SK-N-SH (cell line): ENCODE measurements at regions not wholly inside any gene's neighbourhood (a gene's known extent, or its start where the extent isn't known, plus 50 kb on each side); places are given as distances from the start of the nearest gene placed in this dataset.

Source experiments
- CTCF ChIA-PET: fragments of 300-600, 350-600 bp; formaldehyde crosslinking; extraction: SDS; loops from one replicate; lab custom pipeline; 2021; lab: Yijun Ruan, JAX
- POLR2A ChIA-PET: fragments of 350-600 bp; sonication (Branson Sonifier 250); formaldehyde crosslinking; extraction: SDS; loops from one replicate; lab custom pipeline; 2020; ENCODE audit warnings: antibody characterized with exemption, inconsistent platforms; lab: Yijun Ruan, JAX
- DNase-seq: peaks from one replicate; pipeline ENCODE4 v3.0.0; 2012
- H2AFZ ChIP-seq: fragments of 200-600 bp; sonication (generic); 2 replicates; pipeline ENCODE4 v1.8.1; 2016; ENCODE audit warnings: antibody characterized with exemption, mild to moderate bottlenecking, low read depth
- H3F3A ChIP-seq: fragments of 200-600 bp; sonication (generic); replicated peaks from 2 replicates; pipeline ENCODE3; 2016; ENCODE audit warnings: antibody characterized with exemption, mild to moderate bottlenecking; ENCODE audit not compliant: insufficient read depth
- H3K27ac ChIP-seq, 2 experiments: fragments of 200-500 bp in 1 of 2; fragments of 200-600 bp in 1 of 2; sonication (Bioruptor generic) in 1 of 2; sonication (generic), shearing (Covaris generic) in 1 of 2; 2 replicates each; pipeline versions ENCODE4 v1.5.1 to v1.6.1; 2014 to 2016; ENCODE audit warnings: low read depth in 2 of 2, inconsistent platforms in 1 of 2, low read length in 1 of 2, mild to moderate bottlenecking in 1 of 2, mixed read lengths in 1 of 2
- H3K27me3 ChIP-seq: fragments of 200-600 bp; sonication (generic), shearing (Covaris generic); 2 replicates; pipeline ENCODE4 v1.6.1; 2016; ENCODE audit warnings: mixed run types; ENCODE audit not compliant: insufficient read depth
- H3K36me3 ChIP-seq, 2 experiments: fragments of 200-500 bp in 1 of 2; fragments of 200-600 bp in 1 of 2; sonication (Bioruptor generic) in 1 of 2; sonication (generic) in 1 of 2; replicated peaks in 1 of 2; 2 replicates each; pipeline versions ENCODE3 to v1.5.1; 2014 to 2016; ENCODE audit warnings: low read length in 1 of 2, mild to moderate bottlenecking in 1 of 2; ENCODE audit not compliant: insufficient read depth in 2 of 2, control insufficient read depth in 1 of 2
- H3K4me1 ChIP-seq, 2 experiments: fragments of 200-500 bp in 1 of 2; fragments of 200-600 bp in 1 of 2; sonication (Bioruptor generic) in 1 of 2; sonication (generic), shearing (Covaris generic) in 1 of 2; 2 replicates each; pipeline versions ENCODE4 v1.5.1 to v1.6.1; 2014 to 2016; ENCODE audit warnings: low read depth in 1 of 2, low read length in 1 of 2, mixed run types in 1 of 2; ENCODE audit not compliant: insufficient read depth in 2 of 2, control insufficient read depth in 1 of 2
- H3K4me2 ChIP-seq: fragments of 200-600 bp; sonication (generic), shearing (Covaris generic); 2 replicates; pipeline ENCODE4 v1.6.1; 2017; ENCODE audit warnings: mixed run types
- H3K4me3 ChIP-seq, 2 experiments: fragments of 200-500 bp in 1 of 2; fragments of 200-600 bp in 1 of 2; sonication (Bioruptor generic) in 1 of 2; sonication (generic), shearing (Covaris generic) in 1 of 2; 2 replicates each; pipeline versions ENCODE4 v1.5.1 to v1.8.1; 2014 to 2016; ENCODE audit warnings: low read depth in 2 of 2, inconsistent platforms in 1 of 2, low read length in 1 of 2, mild to moderate bottlenecking in 1 of 2, mixed read lengths in 1 of 2, moderate library complexity in 1 of 2
- H3K79me2 ChIP-seq: fragments of 200-600 bp; sonication (generic); 2 replicates; pipeline ENCODE4 v1.8.1; 2017; ENCODE audit warnings: mild to moderate bottlenecking; ENCODE audit not compliant: insufficient read depth
- H3K9ac ChIP-seq: fragments of 200-600 bp; sonication (generic); 2 replicates; pipeline ENCODE4 v1.6.1; 2017; ENCODE audit warnings: mixed run types
- H3K9me2 ChIP-seq: fragments of 200-600 bp; sonication (generic); 2 replicates; pipeline ENCODE4 v1.6.1; 2017; ENCODE audit warnings: mixed run types
- H3K9me3 ChIP-seq: fragments of 200-600 bp; sonication (generic); 2 replicates; pipeline ENCODE4 v1.6.1; 2017; ENCODE audit warnings: mixed run types, mild to moderate bottlenecking, moderate library complexity
- H4K20me1 ChIP-seq: fragments of 200-600 bp; sonication (generic); 2 replicates; pipeline ENCODE4 v1.6.1; 2017; ENCODE audit warnings: mild to moderate bottlenecking, mixed run types; ENCODE audit not compliant: insufficient read depth
- FOSL2 ChIP-seq: IDR thresholded peaks from 2 replicates; pipeline ENCODE4 v1.4.0; 2012; ENCODE audit warnings: low read depth, mild to moderate bottlenecking, moderate library complexity, borderline replicate concordance
- FOXM1 ChIP-seq: IDR thresholded peaks from 2 replicates; pipeline ENCODE4 v1.4.0; 2012; ENCODE audit warnings: low read depth, mild to moderate bottlenecking
- GATA2 ChIP-seq: sonication (generic); formaldehyde crosslinking; IDR thresholded peaks from 2 replicates; pipeline ENCODE4 v1.5.0; 2020; ENCODE audit warnings: mild to moderate bottlenecking, missing genetic modification reagents
- IRF3 ChIP-seq: fragments of 150-350 bp; IDR thresholded peaks from 2 replicates; pipeline ENCODE4 v1.6.1; 2016; ENCODE audit warnings: mild to moderate bottlenecking, low read depth, low read length
- MAX ChIP-seq: IDR thresholded peaks from 2 replicates; pipeline ENCODE4 v1.4.0; 2012; ENCODE audit warnings: low read depth
- MXI1 ChIP-seq: IDR thresholded peaks from 2 replicates; pipeline ENCODE4 v1.6.1; 2012; ENCODE audit warnings: mild to moderate bottlenecking, low read depth, low read length, improper control_type of control experiment
- NFIC ChIP-seq: IDR thresholded peaks from 2 replicates; pipeline ENCODE4 v1.4.0; 2012; ENCODE audit warnings: borderline replicate concordance
- NRF1 ChIP-seq: IDR thresholded peaks from 2 replicates; pipeline ENCODE4 v1.6.1; 2012; ENCODE audit warnings: low read depth, mild to moderate bottlenecking, low read length
- RAD21 ChIP-seq: IDR thresholded peaks from 2 replicates; pipeline ENCODE4 v1.6.1; 2012; ENCODE audit warnings: mild to moderate bottlenecking, low read length
- REST ChIP-seq: IDR thresholded peaks from 2 replicates; pipeline ENCODE4 v1.6.1; 2012; ENCODE audit warnings: mild to moderate bottlenecking, low read depth, low read length, moderate library complexity
- RFX5 ChIP-seq: IDR thresholded peaks from 2 replicates; pipeline ENCODE4 v1.6.1; 2012; ENCODE audit warnings: mild to moderate bottlenecking, improper control_type of control experiment, low read length
- RXRA ChIP-seq: IDR thresholded peaks from 2 replicates; pipeline ENCODE4 v1.4.0; 2012; ENCODE audit warnings: low read depth, mild to moderate bottlenecking, borderline replicate concordance
- SMC3 ChIP-seq: IDR thresholded peaks from 2 replicates; pipeline ENCODE4 v1.6.1; 2012; ENCODE audit warnings: low read depth, low read length, improper control_type of control experiment
- TAF1 ChIP-seq: IDR thresholded peaks from 2 replicates; pipeline ENCODE4 v1.6.1; 2012; ENCODE audit warnings: low read depth, mild to moderate bottlenecking, low read length, moderate library complexity, borderline replicate concordance
- TEAD4 ChIP-seq: IDR thresholded peaks from 2 replicates; pipeline ENCODE4 v1.4.0; 2012; ENCODE audit warnings: mild to moderate bottlenecking, borderline replicate concordance; ENCODE audit not compliant: insufficient read depth
- YY1 ChIP-seq: IDR thresholded peaks from 2 replicates; pipeline ENCODE4 v1.4.0; 2012; ENCODE audit warnings: low read depth, mild to moderate bottlenecking
- TF ChIP-seq, protein P1 (sequence below): fragments of 150-350 bp; IDR thresholded peaks from 2 replicates; pipeline ENCODE4 v1.6.1; 2017; ENCODE audit warnings: antibody characterized with exemption, low read length, low read depth, borderline replicate concordance
- TF ChIP-seq, protein P2 (sequence below): IDR thresholded peaks from 2 replicates; pipeline ENCODE4; 2012
- TF ChIP-seq, protein P3 (sequence below): fragments of 200-600 bp; sonication (generic); IDR thresholded peaks from 2 replicates; pipeline ENCODE4 v1.6.1; 2017; ENCODE audit warnings: antibody characterized with exemption, mild to moderate bottlenecking, moderate library complexity

- Histone ChIP-seq H3K79me2 (no peaks in the 10 kb centered on the region), H3K27me3 (no peaks in the 10 kb centered on the region; the same call in 1 of the 2 replicates), H2AFZ (no peak overlapping the region), H3K27ac (no peak overlapping the region), H3K9me3 (no peaks in the 10 kb centered on the region), H3K9ac (no peak overlapping the region), H3F3A (no peaks in the 10 kb centered on the region), H3K9me2 (no peaks in the 10 kb centered on the region), H3K4me1 (no peaks in the 10 kb centered on the region; a peak in 1 of 4 replicates), H4K20me1 (no peaks in the 10 kb centered on the region), H3K4me2 (no peak overlapping the region), H3K36me3 (no peaks in the 10 kb centered on the region), H3K4me3 (no peak overlapping the region)
- CTCF ChIA-PET: interaction anchor here (0.5 kb wide), 1 partner anchor 550 kb away, joined by 3 read pairs; no protein-coding TSS in a partner anchor
- TF ChIP-seq NFIC (no peak), FOXM1 (no peak), RFX5 (no peak), REST (no peak), RXRA (no peak), TAF1 (no peak), RAD21 (no peak), IRF3 (no peak), NRF1 (no peak), MXI1 (no peak), TEAD4 (no peak), SMC3 (no peak), YY1 (no peak), MAX (no peak), GATA2 (no peak), FOSL2 (no peak)
- TF ChIP-seq, protein P1, sequence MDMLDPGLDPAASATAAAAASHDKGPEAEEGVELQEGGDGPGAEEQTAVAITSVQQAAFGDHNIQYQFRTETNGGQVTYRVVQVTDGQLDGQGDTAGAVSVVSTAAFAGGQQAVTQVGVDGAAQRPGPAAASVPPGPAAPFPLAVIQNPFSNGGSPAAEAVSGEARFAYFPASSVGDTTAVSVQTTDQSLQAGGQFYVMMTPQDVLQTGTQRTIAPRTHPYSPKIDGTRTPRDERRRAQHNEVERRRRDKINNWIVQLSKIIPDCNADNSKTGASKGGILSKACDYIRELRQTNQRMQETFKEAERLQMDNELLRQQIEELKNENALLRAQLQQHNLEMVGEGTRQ: no peak
- TF ChIP-seq, protein P2, sequence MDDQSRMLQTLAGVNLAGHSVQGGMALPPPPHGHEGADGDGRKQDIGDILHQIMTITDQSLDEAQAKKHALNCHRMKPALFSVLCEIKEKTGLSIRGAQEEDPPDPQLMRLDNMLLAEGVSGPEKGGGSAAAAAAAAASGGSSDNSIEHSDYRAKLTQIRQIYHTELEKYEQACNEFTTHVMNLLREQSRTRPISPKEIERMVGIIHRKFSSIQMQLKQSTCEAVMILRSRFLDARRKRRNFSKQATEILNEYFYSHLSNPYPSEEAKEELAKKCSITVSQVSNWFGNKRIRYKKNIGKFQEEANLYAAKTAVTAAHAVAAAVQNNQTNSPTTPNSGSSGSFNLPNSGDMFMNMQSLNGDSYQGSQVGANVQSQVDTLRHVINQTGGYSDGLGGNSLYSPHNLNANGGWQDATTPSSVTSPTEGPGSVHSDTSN: no peak
- TF ChIP-seq, protein P3, sequence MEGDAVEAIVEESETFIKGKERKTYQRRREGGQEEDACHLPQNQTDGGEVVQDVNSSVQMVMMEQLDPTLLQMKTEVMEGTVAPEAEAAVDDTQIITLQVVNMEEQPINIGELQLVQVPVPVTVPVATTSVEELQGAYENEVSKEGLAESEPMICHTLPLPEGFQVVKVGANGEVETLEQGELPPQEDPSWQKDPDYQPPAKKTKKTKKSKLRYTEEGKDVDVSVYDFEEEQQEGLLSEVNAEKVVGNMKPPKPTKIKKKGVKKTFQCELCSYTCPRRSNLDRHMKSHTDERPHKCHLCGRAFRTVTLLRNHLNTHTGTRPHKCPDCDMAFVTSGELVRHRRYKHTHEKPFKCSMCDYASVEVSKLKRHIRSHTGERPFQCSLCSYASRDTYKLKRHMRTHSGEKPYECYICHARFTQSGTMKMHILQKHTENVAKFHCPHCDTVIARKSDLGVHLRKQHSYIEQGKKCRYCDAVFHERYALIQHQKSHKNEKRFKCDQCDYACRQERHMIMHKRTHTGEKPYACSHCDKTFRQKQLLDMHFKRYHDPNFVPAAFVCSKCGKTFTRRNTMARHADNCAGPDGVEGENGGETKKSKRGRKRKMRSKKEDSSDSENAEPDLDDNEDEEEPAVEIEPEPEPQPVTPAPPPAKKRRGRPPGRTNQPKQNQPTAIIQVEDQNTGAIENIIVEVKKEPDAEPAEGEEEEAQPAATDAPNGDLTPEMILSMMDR: no peak
- POLR2A ChIA-PET: no interaction called here
- no peak for DNase-seq
Observed at GRCh38 chr3:28019740-28020139, 221.7 kb upstream of the CMC1 start.
